Neural progenitor cell (in vitro differentiated cells): ENCODE measurements at regions not wholly inside any gene's neighbourhood (a gene's known extent, or its start where the extent isn't known, plus 50 kb on each side); places are given as distances from the start of the nearest gene placed in this dataset.

Experiments used
- DNase-seq: peaks from one replicate; pipeline ENCODE4 v3.0.0-alpha.2; 2016; ENCODE audit warnings: low spot score
- H2AFZ ChIP-seq: fragments of 200-600 bp; sonication (generic); replicated peaks from 2 replicates; pipeline ENCODE4 v1.6.1; 2016; ENCODE audit warnings: antibody characterized with exemption
- H3F3A ChIP-seq: fragments of 200-600 bp; sonication (generic); 2 replicates; pipeline ENCODE4 v1.6.1; 2016; ENCODE audit warnings: antibody characterized with exemption, low read depth
- H3K27ac ChIP-seq: fragments of 200-600 bp; sonication (generic); 2 replicates; pipeline ENCODE4 v1.5.1; 2016; ENCODE audit warnings: mild to moderate bottlenecking
- H3K27me3 ChIP-seq: fragments of 200-600 bp; sonication (generic); 2 replicates; pipeline ENCODE4 v1.6.1; 2016; ENCODE audit warnings: mild to moderate bottlenecking, moderate library complexity
- H3K36me3 ChIP-seq: fragments of 200-600 bp; sonication (generic); 2 replicates; pipeline ENCODE4 v1.5.1; 2016
- H3K4me1 ChIP-seq: fragments of 200-600 bp; sonication (generic); 2 replicates; pipeline ENCODE4 v1.6.1; 2016; ENCODE audit warnings: mixed run types
- H3K4me2 ChIP-seq: fragments of 200-600 bp; sonication (generic); 2 replicates; pipeline ENCODE4 v1.6.1; 2016
- H3K4me3 ChIP-seq: fragments of 200-600 bp; sonication (generic); 2 replicates; pipeline ENCODE4 v1.5.1; 2016
- H3K79me2 ChIP-seq: fragments of 200-600 bp; sonication (generic); 2 replicates; pipeline ENCODE4 v1.6.1; 2016; ENCODE audit warnings: low read depth
- H3K9ac ChIP-seq: fragments of 200-600 bp; sonication (generic); 2 replicates; pipeline ENCODE4 v1.6.1; 2016
- H3K9me3 ChIP-seq: fragments of 200-600 bp; sonication (generic); 2 replicates; pipeline ENCODE4 v1.5.1; 2016; ENCODE audit warnings: low read depth
- H4K20me1 ChIP-seq: fragments of 200-600 bp; sonication (generic); 2 replicates; pipeline ENCODE4 v1.6.1; 2016; ENCODE audit warnings: low read depth
- H3K27ac Mint-ChIP-seq: 3 replicates; pipeline ENCODE4 v1.8.0; 2021; ENCODE audit warnings: mixed read lengths
- H3K27me3 Mint-ChIP-seq: 2 replicates; pipeline ENCODE4 v1.8.0; 2022; ENCODE audit warnings: low read depth, mild to moderate bottlenecking, inconsistent platforms, moderate library complexity, mixed read lengths; ENCODE audit not compliant: insufficient read depth
- H3K36me3 Mint-ChIP-seq: 3 replicates; pipeline ENCODE4 v1.8.0; 2021; ENCODE audit warnings: mixed read lengths
- H3K4me1 Mint-ChIP-seq: 3 replicates; pipeline ENCODE4 v1.8.0; 2021; ENCODE audit warnings: mixed read lengths
- H3K4me3 Mint-ChIP-seq: 3 replicates; pipeline ENCODE4 v1.8.0; 2021; ENCODE audit warnings: mild to moderate bottlenecking, moderate library complexity, mixed read lengths
- H3K9me3 Mint-ChIP-seq: 3 replicates; pipeline ENCODE4 v1.8.0; 2020; ENCODE audit warnings: mixed read lengths
- CTCF ChIP-seq: fragments of 200-600 bp; sonication (generic); IDR thresholded peaks from 2 replicates; pipeline ENCODE4 v1.5.1; 2017; ENCODE audit warnings: antibody characterized with exemption, mild to moderate bottlenecking
- EZH2 ChIP-seq: fragments of 200-600 bp; sonication (generic); IDR thresholded peaks from 2 replicates; pipeline ENCODE4 v1.6.1; 2017; ENCODE audit warnings: antibody characterized with exemption, mild to moderate bottlenecking, moderate library complexity
- EZH2phosphoT487 ChIP-seq: fragments of 200-600 bp; sonication (generic); IDR thresholded peaks from 2 replicates; pipeline ENCODE4 v1.6.1; 2017; ENCODE audit warnings: antibody characterized with exemption

GRCh38 chr5:40141418-40141817 lies 538.3 kb upstream of the PTGER4 start:
- no peaks in the 10 kb centered on the region for H3K36me3 ChIP-seq
- Mint-ChIP-seq H3K27me3 (no peaks in the 10 kb centered on the region), H3K4me3 (no peak overlapping the region), H3K9me3 (no peaks in the 10 kb centered on the region), H3K36me3 (no peaks in the 10 kb centered on the region), H3K4me1 (no peaks in the 10 kb centered on the region), H3K27ac (no peak overlapping the region)
- no peak overlapping the region for H3K4me3 ChIP-seq
- peak overlapping the region; percentile 2 for H3K27ac ChIP-seq
- H3K9ac ChIP-seq, result no peak overlapping the region
- H3K9me3 ChIP-seq, result no peaks in the 10 kb centered on the region
- H3K4me1 ChIP-seq, result peaks cover 6% of the 10 kb centered on the region
- no peak overlapping the region for H2AFZ ChIP-seq
- TF ChIP-seq EZH2phosphoT487, result no peak
- TF ChIP-seq CTCF, result no peak
- no peak for TF ChIP-seq EZH2
- no peaks in the 10 kb centered on the region for H3K27me3 ChIP-seq
- no peaks in the 10 kb centered on the region for H3K79me2 ChIP-seq
- DNase-seq, result no peak
- no peaks in the 10 kb centered on the region for H4K20me1 ChIP-seq
- H3K4me2 ChIP-seq, result no peak overlapping the region
- H3F3A ChIP-seq, result no peaks in the 10 kb centered on the region

- Mint-ChIP-seq H3K4me3 (no peak overlapping the region), H3K4me1 (no peaks in the 10 kb centered on the region), H3K9me3 (no peaks in the 10 kb centered on the region), H3K27me3 (no peaks in the 10 kb centered on the region), H3K27ac (no peak overlapping the region), H3K36me3 (no peaks in the 10 kb centered on the region)
- Histone ChIP-seq H3K4me1 (peaks cover 6% of the 10 kb centered on the region), H3K27ac (no peak overlapping the region), H3K4me3 (no peak overlapping the region), H3K27me3 (no peaks in the 10 kb centered on the region), H4K20me1 (no peaks in the 10 kb centered on the region), H3F3A (no peaks in the 10 kb centered on the region), H3K36me3 (no peaks in the 10 kb centered on the region), H3K79me2 (no peaks in the 10 kb centered on the region), H3K4me2 (no peak overlapping the region), H2AFZ (no peak overlapping the region), H3K9me3 (no peaks in the 10 kb centered on the region), H3K9ac (no peak overlapping the region)
- DNase-seq, result no peak
- TF ChIP-seq CTCF (no peak), EZH2phosphoT487 (no peak), EZH2 (no peak)
Measured at GRCh38 chr5:40137223-40137622, 542.5 kb upstream of the PTGER4 start.

GRCh38 chr5:40134883-40135520 lies 544.7 kb upstream of the PTGER4 start:
- Histone ChIP-seq H3K4me1 (no peaks in the 10 kb centered on the region), H3K9me3 (no peaks in the 10 kb centered on the region), H3K79me2 (no peaks in the 10 kb centered on the region), H3K36me3 (no peaks in the 10 kb centered on the region), H3K27me3 (no peaks in the 10 kb centered on the region), H3K4me2 (no peak overlapping the region), H3K9ac (no peak overlapping the region), H4K20me1 (no peaks in the 10 kb centered on the region), H3K4me3 (no peak overlapping the region), H3K27ac (no peak overlapping the region), H2AFZ (no peak overlapping the region), H3F3A (no peaks in the 10 kb centered on the region)
- Mint-ChIP-seq H3K36me3 (no peaks in the 10 kb centered on the region), H3K4me3 (no peak overlapping the region), H3K9me3 (no peaks in the 10 kb centered on the region), H3K27me3 (no peaks in the 10 kb centered on the region), H3K27ac (no peak overlapping the region), H3K4me1 (no peaks in the 10 kb centered on the region)
- TF ChIP-seq EZH2 (no peak), EZH2phosphoT487 (no peak), CTCF (no peak)
- no peak for DNase-seq
